Daoy (cell line): ENCODE measurements at regions not wholly inside any gene's neighbourhood (a gene's known extent, or its start where the extent isn't known, plus 50 kb on each side); places are given as distances from the start of the nearest gene placed in this dataset.
"Not testable (repeated sequence)": the region's sequence is repeated elsewhere in the genome, so short reads cannot be mapped to it uniquely, and the experiment has no call there.

Experiments
- DNase-seq: peaks from one replicate; pipeline ENCODE4 v3.0.0-alpha.2; 2015; ENCODE audit warnings: low read depth

DNA sequence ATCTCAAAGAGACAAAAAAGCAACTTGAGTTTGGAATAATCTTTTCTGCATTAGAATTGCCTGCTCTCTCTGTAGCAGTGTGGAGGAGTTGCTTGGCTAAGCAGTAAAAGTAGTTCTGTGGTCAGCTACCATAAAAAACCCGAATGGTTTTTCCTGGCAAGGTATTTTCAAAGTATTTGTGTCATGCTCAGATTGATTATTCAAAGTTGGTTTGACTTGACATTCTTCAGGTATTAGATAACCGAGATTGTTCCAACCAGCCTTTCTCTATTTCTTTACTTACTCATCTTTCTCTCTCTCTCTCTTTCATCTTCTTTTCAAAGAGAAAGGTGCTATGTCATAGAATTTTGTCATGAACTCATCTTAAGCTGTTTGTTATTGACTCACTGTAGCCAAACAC, 404.9 kb downstream of the CPS1 start:
- DNase-seq, result peak; percentile 15

DNA sequence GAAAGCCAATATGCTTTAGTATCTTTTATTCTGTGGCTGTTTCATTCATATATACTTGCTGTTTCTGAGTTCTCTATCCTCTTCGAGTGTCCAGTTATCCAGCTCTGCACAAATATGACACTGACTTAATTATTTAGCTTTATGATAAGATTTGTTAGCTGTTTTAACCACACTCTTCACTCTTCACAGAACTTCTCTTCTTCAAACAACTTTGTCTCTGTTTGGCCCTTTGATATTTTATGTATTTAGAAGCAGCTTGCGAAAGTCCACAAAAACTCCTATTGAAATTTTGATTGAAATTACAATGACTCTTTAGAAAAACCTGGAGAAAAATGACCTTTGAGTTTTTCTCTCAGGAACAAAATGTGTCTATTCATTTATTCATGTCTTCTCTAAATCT, 407.0 kb downstream of the CPS1 start:
- no peak for DNase-seq

DNA sequence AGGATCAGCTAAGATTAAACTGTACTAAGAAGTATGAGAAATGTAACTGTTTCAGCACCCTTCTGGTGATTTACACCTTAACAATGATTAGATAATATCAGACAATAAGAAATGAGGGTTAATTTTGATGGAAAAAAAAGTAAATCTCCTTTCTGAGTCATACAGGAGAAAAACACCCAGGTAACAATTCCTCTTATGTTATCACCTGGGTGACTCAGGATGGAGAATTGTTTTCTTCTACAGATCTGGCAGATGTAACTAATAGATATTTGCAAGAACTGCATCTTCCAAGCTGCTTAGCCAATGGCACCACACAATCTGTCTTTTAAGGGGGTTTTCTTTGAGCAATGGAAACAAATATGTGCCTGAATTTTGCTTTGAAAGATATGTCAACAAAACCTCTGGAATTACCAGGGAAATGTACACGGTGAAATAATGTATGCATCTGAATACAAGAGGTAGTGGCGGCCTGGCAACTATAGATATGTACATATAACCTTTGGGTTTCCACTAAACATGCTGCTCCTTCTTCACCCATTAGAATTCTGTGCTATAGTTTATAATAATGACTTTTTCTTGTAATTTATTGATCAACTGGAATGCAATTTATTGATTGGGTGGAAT, 407.9 kb downstream of the CPS1 start:
- no peak for DNase-seq

DNA sequence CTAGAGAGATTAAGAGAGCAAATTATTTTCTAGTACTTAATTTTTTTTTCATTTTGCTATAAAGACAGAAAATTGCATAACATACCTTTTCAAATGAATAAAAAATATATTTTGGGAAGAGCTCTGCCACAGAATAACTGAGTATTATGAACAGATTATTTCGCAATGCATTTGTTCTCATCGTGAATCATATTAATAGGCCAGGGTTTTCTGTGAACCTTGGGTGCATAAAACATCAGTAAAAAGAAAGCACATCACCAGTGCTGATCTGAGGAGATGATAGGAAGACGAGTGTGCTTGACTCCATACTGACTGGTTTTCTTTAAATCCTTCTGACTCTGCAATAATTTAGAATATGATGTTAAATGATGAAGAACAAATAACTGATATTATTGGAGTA, 409.1 kb downstream of the CPS1 start:
- DNase-seq, result no peak

DNA sequence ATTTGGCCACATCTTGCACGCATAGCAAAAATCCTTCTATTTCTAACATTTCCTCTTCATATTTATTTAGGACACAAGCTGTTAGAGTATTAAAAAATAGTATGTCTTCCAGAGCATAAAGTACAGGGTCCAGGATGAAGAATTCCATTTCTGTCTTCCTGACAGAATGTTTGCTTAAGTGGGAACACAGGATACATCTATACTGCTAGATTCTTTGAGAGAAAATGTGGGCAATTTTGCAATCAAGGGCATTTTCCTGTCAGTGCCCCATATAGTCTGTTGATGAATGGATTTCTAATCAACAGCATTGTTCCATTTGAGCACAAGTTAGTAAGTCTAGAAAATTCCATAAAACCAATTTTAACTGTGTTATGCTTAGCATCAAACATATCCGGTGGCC, 409.9 kb downstream of the CPS1 start:
- no peak for DNase-seq

DNA sequence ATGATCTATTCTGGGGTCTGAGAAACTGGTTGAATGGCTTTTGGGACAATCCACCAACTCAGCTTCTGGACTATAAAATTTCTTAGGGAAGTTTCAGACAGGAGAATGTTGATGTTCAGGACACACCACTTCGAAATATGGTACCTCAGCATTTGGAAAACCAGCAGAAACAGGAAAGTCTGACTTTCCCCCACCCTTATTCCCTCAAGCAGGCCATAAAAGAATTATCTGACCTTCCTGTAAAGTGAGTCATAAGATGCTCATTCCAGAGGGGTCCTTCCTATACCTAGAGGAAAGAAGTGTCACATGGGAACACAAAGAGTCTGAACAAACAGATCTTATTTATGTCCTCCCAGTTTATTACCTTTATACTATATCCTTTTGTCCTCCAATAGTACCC, 415.0 kb downstream of the CPS1 start:
- no peak for DNase-seq

DNA sequence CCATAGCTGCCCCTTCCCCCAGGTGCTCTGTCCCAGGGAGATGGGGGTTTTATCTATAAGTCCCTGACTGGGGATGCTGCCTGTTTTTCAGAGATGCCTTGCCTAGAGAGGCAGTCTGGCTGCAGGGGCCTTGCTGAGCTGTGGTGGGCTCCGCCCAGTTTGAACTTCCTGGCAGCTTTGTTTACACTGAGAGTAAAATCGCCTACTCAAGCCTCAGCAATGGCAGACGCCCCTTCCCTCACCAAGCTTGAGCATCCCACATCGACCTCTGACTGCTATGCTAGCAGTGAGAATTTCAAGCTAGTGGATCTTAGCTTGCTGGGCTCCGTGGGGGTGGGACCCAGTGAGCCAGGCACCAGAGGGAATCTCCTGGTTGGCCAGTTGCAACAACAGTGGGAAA, 430.4 kb downstream of the CPS1 start:
- DNase-seq, result peak; percentile 1

DNA sequence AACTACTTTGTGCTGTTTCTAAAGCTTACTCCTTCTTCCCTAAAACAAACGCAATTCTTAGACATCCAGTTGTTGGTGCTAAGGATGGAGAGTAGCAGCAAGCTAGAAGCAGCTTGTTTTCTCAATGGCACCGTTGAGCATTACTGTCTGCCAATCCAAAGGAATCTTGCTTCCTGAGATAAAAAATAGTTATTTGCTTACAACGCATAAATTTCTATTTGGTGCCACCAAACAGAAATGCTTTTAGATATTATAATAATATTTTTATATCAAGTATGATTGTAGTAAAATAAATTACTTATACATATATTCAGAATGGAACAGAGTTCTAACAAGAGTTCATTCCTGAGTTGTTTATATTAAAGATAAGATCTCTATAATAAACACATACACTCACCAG, 434.7 kb downstream of the CPS1 start:
- no peak for DNase-seq

DNA sequence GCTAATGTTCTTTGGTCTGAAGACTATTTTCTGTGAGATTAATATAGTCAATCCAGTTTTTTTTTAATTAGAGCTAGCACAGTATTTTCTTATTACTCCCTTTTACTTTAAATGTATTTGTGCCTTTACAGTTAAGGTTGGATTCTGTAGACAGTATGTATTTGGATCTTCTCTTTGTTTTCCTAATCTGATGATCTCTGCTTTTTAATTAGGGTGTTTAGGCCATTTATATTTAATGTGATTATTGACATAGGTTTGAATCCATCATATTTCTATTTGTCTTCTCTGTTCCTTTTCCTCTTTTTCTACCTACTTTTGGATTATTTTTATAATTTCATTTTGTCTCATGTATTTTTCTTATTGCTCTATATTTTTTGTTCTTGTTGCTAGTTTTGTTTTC, 437.7 kb downstream of the CPS1 start:
- no peak for DNase-seq

DNA sequence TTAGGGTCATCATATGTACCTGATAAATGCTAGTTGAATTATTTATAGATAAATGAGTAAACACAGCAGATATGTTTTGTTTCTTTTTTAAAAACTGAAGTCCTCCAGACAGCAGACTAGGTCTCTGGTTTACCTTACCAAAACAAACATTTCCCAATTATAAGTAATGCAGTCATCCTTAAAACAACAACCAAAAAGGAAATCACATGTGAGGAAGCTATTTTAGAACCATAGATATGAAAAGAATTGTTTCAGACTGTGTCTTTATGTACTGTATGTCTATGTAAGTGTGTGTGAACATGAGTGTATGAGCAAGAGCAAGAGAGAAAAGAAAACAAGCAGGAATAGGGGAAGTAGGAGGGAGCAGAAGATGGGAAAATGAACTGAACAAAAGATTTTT, 441.0 kb downstream of the CPS1 start:
- DNase-seq, result peak; percentile 1

DNA sequence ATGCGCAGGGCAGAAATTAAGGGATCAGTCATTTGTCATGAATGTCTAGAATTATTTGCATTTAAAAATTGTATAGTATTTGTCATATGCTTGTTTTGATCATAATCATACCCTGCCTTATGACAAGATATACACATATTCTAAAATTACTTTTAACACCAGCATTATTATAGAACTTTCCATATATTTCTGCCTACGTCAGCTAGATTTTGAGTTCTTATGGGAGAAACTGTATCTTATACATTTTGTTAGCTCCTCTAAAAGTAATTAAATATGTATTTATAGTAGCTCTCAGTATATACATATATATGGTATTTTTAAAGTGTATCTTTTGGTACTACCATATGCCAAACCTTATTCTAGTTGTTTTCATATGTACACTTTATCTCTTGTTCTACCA, 441.9 kb downstream of the CPS1 start:
- DNase-seq, result no peak

DNA sequence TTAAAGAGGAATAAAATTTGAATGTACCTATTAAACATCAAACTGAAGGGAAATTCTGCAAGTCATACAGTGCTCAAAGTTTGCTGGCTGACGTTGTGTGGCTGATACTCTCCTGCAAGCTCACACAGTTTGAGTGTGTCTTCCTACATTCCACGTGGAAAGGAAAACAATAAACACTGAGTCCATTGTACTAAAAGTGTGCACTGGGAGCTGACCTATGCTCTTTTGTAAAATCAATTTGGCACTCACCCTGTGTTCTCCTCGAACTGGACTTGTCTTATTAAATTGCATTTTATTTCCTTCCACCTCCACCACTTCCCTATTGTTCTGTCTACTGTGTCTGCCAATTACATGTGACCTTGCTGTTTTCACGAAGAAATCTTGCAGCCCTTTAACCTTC, 458.0 kb downstream of the CPS1 start:
- DNase-seq, result no peak

DNA sequence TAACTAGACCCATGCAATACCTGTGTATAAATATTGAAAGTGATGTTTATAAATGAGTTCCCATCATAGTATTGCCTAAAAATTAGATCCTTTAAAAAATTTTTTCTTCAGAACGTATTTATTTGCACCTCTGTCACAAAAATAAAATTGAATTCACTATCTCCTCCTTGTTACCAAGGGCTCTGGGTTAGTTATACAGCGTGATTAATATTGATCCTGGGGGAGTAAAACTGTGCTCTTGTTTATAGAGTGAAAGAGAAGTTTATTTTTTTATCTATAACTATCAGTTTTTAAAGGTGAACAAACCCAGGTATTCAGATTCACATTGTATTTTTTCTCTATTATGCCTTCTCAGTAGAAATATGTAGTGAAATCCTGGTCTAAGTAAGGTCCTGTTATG, 458.5 kb downstream of the CPS1 start:
- DNase-seq, result no peak

DNA sequence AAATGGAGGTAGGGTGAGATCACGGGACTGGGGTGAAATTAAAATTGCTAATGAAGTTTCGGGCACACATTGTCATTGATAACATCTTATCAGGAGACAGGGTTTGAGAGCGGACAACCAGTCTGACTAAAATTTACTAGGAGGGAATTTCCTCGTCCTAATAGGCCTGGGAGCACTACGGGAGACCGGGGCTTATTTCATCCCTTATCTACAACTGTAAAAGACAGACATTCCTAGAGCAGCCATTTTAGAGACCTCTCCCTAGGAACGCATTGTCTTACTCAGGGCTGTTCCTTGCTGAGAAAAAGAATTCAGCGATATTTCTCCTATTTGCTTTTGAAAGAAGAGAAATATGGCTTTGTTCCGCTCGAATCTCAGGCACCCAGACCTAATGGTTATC, 468.7 kb downstream of the CPS1 start:
- not testable (repeated sequence) for DNase-seq

DNA sequence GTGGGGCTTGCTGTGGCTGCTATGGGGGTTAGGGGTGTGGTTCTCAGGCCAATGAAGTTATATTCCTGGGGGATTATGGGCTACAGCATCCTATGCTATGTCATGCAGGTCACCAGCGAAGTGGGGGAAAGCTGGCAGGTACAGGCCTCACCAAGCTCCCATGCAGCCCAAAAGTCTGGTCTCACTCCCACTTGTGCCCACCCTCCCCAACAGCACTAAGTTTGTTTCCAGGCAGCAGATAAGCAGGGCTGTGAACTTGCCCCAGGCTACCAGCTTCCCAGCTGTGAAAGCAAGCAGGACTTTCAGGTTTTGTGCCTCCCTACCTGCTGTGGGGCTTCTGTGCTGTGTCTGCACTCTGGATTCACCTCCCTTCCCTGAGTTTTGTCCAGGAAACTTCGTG, 469.7 kb downstream of the CPS1 start:
- DNase-seq, result no peak

DNA sequence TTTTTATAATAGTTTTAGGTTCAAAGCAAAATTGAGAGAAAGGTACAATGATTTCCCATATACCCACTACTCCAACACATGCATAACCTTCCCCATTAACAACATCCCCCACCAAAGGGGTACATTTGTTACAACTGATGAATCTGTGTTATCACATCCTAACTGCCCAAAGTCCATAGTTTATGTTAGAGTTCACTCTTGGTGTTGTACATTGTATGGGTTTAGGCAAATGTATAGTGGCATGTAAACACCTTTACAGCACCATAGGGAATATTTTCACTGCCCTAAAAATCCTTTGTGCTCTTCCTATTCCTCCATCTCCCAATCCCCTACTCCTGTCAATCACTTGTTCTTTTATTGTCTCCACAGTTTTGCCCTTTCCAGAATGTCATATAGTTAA, 471.6 kb downstream of the CPS1 start:
- DNase-seq, result no peak

DNA sequence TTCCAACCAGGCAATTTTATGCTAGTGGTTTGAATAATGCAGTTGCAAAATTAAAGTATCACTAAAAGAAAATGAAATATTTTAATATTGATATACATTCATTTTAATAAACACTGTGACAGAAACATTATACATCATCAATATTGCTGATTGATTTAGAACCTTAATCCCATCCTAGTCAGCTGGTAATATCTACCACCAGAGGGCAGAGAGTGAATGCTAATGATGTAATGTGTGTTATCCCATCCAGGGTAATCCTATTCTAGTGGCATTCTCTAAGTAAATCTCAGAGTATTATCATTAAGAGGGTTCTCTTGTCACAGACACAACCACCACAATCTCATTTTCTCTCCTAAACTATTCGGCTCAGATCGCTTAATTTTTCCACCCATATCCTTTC, 477.4 kb downstream of the CPS1 start:
- no peak for DNase-seq

DNA sequence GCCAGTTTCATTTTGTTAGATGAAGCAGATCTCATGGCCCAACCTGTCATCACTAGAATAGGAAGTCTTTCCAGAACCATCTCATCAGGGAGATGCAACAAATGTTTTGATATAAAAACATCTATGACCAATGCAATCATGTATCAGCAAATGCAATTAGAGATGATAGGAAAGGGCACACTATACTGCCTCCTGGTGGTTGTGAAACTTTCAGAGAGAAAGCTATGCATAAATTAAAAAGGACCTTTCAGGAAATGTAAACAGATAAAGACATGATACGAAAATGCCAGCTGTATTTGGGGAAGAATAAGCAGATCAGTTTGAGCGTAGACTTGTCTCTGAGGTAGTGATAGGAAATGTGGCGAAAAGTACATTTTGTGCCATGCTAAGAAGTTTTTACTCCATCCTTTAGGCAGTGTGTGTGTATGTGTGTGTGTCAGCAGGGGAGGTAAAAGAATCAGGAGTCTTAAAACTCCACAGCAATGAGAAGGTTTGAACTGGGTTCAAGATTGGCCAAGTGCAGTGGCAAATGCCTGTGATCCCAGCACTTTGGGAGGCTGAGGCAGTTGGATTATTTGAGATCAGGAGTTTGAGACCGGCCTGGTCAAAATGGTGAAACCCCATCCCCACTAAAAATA, 479.3 kb downstream of the CPS1 start:
- peak; percentile 20 for DNase-seq

DNA sequence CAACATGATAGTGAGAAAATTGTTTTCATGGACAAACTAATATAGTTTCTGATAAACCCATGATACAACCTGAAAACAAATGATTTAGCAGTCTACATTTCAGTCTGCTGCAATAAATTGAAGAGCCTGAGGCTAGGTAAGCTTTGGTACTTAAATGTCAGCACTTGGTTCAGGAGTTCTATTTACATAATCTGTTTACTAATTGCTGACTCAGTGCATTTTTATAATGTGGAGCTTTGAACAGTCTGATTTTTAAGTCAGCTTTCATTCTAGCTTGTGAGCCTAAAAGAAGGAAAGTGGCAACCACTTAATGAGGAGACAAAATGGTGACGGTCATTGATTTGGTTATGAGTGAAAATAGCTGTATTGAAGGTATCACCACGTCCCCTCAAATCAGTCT, 488.6 kb downstream of the CPS1 start:
- no peak for DNase-seq

DNA sequence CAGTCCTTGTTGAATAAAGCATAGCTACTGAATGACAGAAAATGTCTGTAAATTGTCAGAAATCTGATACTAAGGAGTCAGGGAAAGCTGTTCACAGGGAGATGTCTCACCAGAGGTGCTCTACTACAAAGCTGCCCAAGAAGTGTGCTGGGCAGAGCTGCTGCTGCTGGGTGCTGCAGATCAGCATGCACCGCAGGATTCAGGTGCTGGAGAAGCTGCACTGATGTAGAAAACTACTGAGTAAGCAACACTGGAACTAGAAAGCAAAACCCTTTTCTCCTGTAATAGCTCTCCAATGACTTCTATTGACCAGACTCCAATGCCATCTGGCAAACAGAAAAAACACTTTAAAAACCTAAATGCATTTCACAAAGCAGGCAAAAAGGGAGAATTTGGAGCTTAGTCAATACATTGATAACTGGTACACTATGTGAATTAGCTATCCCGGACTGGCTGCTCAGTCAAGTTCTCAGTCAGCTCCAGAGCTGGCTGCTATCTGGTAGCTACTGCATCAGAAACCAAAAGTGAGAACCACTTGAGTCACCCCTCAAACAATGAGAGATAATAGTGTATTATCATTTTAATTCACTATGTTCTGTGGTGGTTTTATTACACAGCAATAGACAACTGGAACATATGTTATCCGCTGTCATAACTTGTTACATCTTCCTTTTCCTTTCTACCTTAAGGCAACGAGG, 493.1 kb downstream of the CPS1 start:
- DNase-seq, result no peak

DNA sequence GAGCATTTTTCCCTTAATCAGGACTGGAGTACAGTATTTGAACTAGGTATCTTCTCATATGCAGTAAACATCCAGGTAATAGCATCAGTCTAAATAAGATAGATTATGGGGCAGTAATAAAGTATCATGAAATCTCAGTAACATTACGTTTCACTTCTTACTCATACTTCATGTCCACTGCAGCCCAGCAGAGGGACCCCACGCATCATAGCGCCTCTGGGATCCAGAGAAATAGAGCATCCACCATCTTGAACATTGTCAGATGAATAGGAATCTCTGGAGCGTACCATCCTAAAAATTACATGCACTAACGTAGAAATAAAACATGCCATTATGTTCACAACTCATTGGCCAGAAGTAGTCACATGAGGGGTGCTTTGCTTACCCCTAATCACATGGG, 499.0 kb downstream of the CPS1 start:
- peak; percentile 57 for DNase-seq

DNA sequence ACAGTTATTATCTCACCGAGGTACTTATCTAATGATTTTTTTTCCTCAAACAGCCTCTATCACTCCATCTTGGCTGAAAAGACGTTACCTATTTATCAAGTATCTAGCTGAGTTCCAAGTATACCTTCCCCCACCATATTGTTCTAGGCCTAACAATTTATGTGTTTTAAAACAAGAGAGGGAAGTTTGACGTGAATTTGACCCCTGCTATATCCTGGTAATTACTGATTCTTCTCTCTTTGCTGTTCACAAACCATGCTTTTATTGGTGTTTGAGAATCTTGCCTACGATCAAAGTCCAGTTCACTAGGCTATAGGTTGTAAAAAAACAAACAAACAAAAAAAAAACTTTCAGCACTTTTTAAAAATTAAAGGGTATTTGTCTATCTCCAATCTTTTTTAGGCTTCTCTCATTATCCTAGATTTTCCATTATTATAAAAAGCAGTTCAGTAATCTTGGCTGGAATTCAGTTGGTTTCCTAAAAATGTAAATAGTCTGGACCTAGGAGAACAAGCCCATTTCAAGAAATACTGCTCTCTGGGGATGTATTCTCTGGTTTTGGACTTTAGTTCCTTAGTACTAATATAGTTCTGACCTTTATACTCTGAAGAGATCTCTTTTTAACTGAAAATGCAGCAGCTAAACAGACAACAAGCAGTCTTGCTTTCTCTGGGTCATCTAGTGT, 505.4 kb downstream of the CPS1 start:
- DNase-seq, result no peak

DNA sequence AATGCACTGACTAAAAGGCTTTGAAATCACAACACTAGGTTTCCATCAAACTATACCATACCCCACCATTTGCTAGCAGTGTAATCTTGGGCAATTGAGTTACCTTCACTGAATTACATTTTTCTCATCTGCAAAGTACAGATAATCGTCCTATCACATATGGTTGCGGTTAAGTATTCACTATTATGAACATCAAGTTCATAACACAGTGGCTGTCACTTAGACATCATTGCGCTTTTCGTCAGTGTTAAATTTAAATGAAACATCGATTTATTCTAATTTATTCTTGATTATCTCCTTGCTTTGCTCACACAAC, 505.9 kb downstream of the CPS1 start:
- no peak for DNase-seq
